ENCODE measurements at regions not wholly inside any gene's neighbourhood (a gene's known extent, or its start where the extent isn't known, plus 50 kb on each side); places are given as distances from the start of the nearest gene placed in this dataset.

DNA sequence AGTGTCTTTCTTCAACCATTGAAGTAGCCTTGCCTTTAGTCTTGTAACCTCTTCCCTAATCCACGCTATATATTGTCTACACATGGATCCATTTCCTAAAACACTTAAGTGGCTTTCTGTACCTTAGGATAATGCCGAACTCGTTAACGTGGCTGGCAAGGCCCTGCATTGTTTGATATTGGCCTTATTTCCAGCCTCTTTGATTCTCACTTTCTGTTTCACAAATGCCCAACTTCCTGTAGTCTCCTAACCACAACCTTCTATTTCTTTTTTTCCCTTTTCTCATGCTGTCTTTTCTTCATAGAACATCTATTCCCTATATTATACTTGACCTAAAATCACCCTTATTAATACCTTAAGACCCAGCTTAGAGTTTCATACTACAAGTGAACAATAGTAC lies 536.0 kb downstream of the LMO4 start:
- TF ChIP-seq, protein P1, sequence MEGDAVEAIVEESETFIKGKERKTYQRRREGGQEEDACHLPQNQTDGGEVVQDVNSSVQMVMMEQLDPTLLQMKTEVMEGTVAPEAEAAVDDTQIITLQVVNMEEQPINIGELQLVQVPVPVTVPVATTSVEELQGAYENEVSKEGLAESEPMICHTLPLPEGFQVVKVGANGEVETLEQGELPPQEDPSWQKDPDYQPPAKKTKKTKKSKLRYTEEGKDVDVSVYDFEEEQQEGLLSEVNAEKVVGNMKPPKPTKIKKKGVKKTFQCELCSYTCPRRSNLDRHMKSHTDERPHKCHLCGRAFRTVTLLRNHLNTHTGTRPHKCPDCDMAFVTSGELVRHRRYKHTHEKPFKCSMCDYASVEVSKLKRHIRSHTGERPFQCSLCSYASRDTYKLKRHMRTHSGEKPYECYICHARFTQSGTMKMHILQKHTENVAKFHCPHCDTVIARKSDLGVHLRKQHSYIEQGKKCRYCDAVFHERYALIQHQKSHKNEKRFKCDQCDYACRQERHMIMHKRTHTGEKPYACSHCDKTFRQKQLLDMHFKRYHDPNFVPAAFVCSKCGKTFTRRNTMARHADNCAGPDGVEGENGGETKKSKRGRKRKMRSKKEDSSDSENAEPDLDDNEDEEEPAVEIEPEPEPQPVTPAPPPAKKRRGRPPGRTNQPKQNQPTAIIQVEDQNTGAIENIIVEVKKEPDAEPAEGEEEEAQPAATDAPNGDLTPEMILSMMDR (IDR thresholded peaks at IDR 0.05 in 8 of 11, conservative IDR thresholded peaks at IDR 0.05 in 3 of 11), result no peak
- TF ChIP-seq POLR2AphosphoS5 (IDR thresholded peaks at IDR 0.05), result no peak
